GM23338 (cell line): ENCODE measurements at regions not wholly inside any gene's neighbourhood (a gene's known extent, or its start where the extent isn't known, plus 50 kb on each side); places are given as distances from the start of the nearest gene placed in this dataset.

Experiments
- ATAC-seq: fragments of 200-7000 bp; cut with Tn5 transposase; 3 replicates; pipeline ENCODE4 v1.9.1; 2020
- DNase-seq: peaks from one replicate; pipeline ENCODE4 v3.0.0-alpha.2; 2015; ENCODE audit warnings: low spot score
- H2AFZ ChIP-seq: fragments of 200-600 bp; sonication (generic); 2 replicates; pipeline ENCODE4 v1.8.0; 2016; ENCODE audit warnings: antibody characterized with exemption, mild to moderate bottlenecking, moderate library complexity
- H3F3A ChIP-seq: fragments of 200-600 bp; sonication (generic); replicated peaks from 2 replicates; pipeline ENCODE4 v1.8.0; 2017; ENCODE audit warnings: antibody characterized with exemption, mixed run types, low read depth
- H3K27ac ChIP-seq: fragments of 200-600 bp; sonication (generic); 2 replicates; pipeline ENCODE4 v1.6.1; 2016; ENCODE audit warnings: low read depth
- H3K27me3 ChIP-seq: fragments of 200-600 bp; sonication (generic); 2 replicates; pipeline ENCODE4 v1.8.0; 2016; ENCODE audit warnings: mild to moderate bottlenecking, mixed run types, moderate library complexity; ENCODE audit not compliant: insufficient read depth
- H3K36me3 ChIP-seq: fragments of 200-600 bp; sonication (generic); 2 replicates; pipeline ENCODE4 v1.8.0; 2016; ENCODE audit warnings: mild to moderate bottlenecking; ENCODE audit not compliant: insufficient read depth
- H3K4me1 ChIP-seq: fragments of 200-600 bp; sonication (generic); 2 replicates; pipeline ENCODE4 v1.8.0; 2016; ENCODE audit warnings: mild to moderate bottlenecking, moderate library complexity; ENCODE audit not compliant: insufficient read depth
- H3K4me2 ChIP-seq: fragments of 200-600 bp; sonication (generic); 2 replicates; pipeline ENCODE4 v1.7.1; 2017; ENCODE audit warnings: mixed run types
- H3K4me3 ChIP-seq: fragments of 200-600 bp; sonication (generic); 2 replicates; pipeline ENCODE4 v1.6.1; 2016; ENCODE audit warnings: mixed run types
- H3K79me2 ChIP-seq: fragments of 200-600 bp; sonication (generic); replicated peaks from 2 replicates; pipeline ENCODE4 v1.8.0; 2017; ENCODE audit warnings: mild to moderate bottlenecking; ENCODE audit not compliant: insufficient read depth
- H3K9me2 ChIP-seq: fragments of 200-600 bp; sonication (generic); 2 replicates; pipeline ENCODE4 v1.8.0; 2017; ENCODE audit not compliant: insufficient read depth
- H4K20me1 ChIP-seq: fragments of 200-600 bp; sonication (generic); replicated peaks from 2 replicates; pipeline ENCODE4 v1.8.0; 2017; ENCODE audit warnings: mild to moderate bottlenecking; ENCODE audit not compliant: insufficient read depth
- H3K27ac Mint-ChIP-seq: 2 replicates; pipeline ENCODE4 v1.8.0; 2020; ENCODE audit warnings: inconsistent platforms, mild to moderate bottlenecking, moderate library complexity, mixed read lengths
- H3K27me3 Mint-ChIP-seq: 3 replicates; pipeline ENCODE4 v1.8.0; 2022; ENCODE audit warnings: low read depth, mild to moderate bottlenecking, moderate library complexity, mixed read lengths, inconsistent platforms; ENCODE audit not compliant: insufficient read depth, poor library complexity
- H3K36me3 Mint-ChIP-seq: 3 replicates; pipeline ENCODE4 v1.8.0; 2021; ENCODE audit warnings: low read depth, mild to moderate bottlenecking, inconsistent platforms, moderate library complexity, mixed read lengths
- H3K4me1 Mint-ChIP-seq: 3 replicates; pipeline ENCODE4 v1.8.0; 2020; ENCODE audit warnings: mild to moderate bottlenecking, inconsistent platforms, mixed read lengths
- H3K4me3 Mint-ChIP-seq: 3 replicates; pipeline ENCODE4 v1.8.0; 2021; ENCODE audit warnings: moderate library complexity, mild to moderate bottlenecking, inconsistent platforms, mixed read lengths
- H3K9me3 Mint-ChIP-seq: 3 replicates; pipeline ENCODE4 v1.8.0; 2020; ENCODE audit warnings: moderate library complexity, mild to moderate bottlenecking, inconsistent platforms, mixed read lengths
- CREB1 ChIP-seq: fragments of 250-450 bp; sonication (Bioruptor Pico); IDR thresholded peaks from 2 replicates; pipeline ENCODE4 v1.5.0; 2020; ENCODE audit warnings: low read depth, mild to moderate bottlenecking, moderate library complexity
- ETS1 ChIP-seq: IDR thresholded peaks from 2 replicates; pipeline ENCODE4 v1.6.1; 2016; ENCODE audit warnings: antibody characterized with exemption
- EZH2phosphoT487 ChIP-seq: fragments of 200-600 bp; sonication (generic); IDR thresholded peaks from one replicate; pipeline ENCODE4 v1.8.1; 2018; ENCODE audit warnings: antibody characterized with exemption; ENCODE audit not compliant: unreplicated experiment
- JUNB ChIP-seq: IDR thresholded peaks from one replicate; pipeline ENCODE4 v1.6.1; 2016; ENCODE audit warnings: antibody characterized with exemption; ENCODE audit not compliant: unreplicated experiment
- NANOG ChIP-seq: IDR thresholded peaks from 2 replicates; pipeline ENCODE4 v1.6.1; 2016; ENCODE audit warnings: antibody characterized with exemption, borderline replicate concordance
- POLR2AphosphoS5 ChIP-seq: IDR thresholded peaks from 2 replicates; pipeline ENCODE4 v1.6.1; 2016; ENCODE audit warnings: antibody characterized with exemption, low read depth
- STAT1 ChIP-seq: IDR thresholded peaks from one replicate; pipeline ENCODE4 v1.6.1; 2016; ENCODE audit warnings: antibody characterized with exemption; ENCODE audit not compliant: unreplicated experiment
- ZNF114 ChIP-seq: fragments of 250-450 bp; sonication (Bioruptor Pico); IDR thresholded peaks from 2 replicates; pipeline ENCODE4 v1.5.0; 2020; ENCODE audit warnings: mild to moderate bottlenecking, moderate library complexity
- ZNF331 ChIP-seq: fragments of 250-450 bp; sonication (Bioruptor Pico); IDR thresholded peaks from 2 replicates; pipeline ENCODE4 v1.5.0; 2020; ENCODE audit warnings: low read depth, mild to moderate bottlenecking, moderate library complexity
- ZNF462 ChIP-seq: fragments of 250-450 bp; sonication (Bioruptor Pico); IDR thresholded peaks from 2 replicates; pipeline ENCODE4 v1.5.0; 2020; ENCODE audit warnings: mild to moderate bottlenecking, moderate library complexity
- TF ChIP-seq, protein P1 (sequence below), 2 experiments: fragments of 200-600 bp in 1 of 2; sonication (generic) in 1 of 2; conservative IDR thresholded peaks; 2 replicates each; pipeline versions ENCODE4 v1.5.1 to v1.6.1; 2016 to 2017; ENCODE audit warnings: antibody characterized with exemption in 2 of 2, low read depth in 2 of 2, mild to moderate bottlenecking in 2 of 2, moderate library complexity in 1 of 2

GRCh38 chr21:35489389-35489980 is 440.4 kb upstream of the RUNX1 start:
- no peak for ATAC-seq
- Mint-ChIP-seq H3K36me3 (no peaks in the 10 kb centered on the region), H3K27ac (no peak overlapping the region), H3K4me1 (no peaks in the 10 kb centered on the region), H3K4me3 (no peak overlapping the region), H3K27me3 (no peaks in the 10 kb centered on the region), H3K9me3 (peaks cover 3% of the 10 kb centered on the region; the same call in 1 of the 3 replicates)
- H3K4me2 ChIP-seq, result no peak overlapping the region
- H3K36me3 ChIP-seq, result no peaks in the 10 kb centered on the region
- no peaks in the 10 kb centered on the region for H3K27me3 ChIP-seq
- no peak overlapping the region for H3K4me3 ChIP-seq
- TF ChIP-seq CREB1 (CRISPR knock-in tag), result no peak
- TF ChIP-seq, protein P1, sequence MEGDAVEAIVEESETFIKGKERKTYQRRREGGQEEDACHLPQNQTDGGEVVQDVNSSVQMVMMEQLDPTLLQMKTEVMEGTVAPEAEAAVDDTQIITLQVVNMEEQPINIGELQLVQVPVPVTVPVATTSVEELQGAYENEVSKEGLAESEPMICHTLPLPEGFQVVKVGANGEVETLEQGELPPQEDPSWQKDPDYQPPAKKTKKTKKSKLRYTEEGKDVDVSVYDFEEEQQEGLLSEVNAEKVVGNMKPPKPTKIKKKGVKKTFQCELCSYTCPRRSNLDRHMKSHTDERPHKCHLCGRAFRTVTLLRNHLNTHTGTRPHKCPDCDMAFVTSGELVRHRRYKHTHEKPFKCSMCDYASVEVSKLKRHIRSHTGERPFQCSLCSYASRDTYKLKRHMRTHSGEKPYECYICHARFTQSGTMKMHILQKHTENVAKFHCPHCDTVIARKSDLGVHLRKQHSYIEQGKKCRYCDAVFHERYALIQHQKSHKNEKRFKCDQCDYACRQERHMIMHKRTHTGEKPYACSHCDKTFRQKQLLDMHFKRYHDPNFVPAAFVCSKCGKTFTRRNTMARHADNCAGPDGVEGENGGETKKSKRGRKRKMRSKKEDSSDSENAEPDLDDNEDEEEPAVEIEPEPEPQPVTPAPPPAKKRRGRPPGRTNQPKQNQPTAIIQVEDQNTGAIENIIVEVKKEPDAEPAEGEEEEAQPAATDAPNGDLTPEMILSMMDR (conservative IDR thresholded peaks at IDR 0.05; ENCODE audit: low read depth in 2 of 2), result no peak
- no peak for TF ChIP-seq EZH2phosphoT487
- no peak for TF ChIP-seq ZNF114 (CRISPR knock-in tag)
- TF ChIP-seq ZNF331 (CRISPR knock-in tag), result no peak
- no peak for TF ChIP-seq POLR2AphosphoS5
- no peak for TF ChIP-seq NANOG
- no peak for TF ChIP-seq ZNF462 (CRISPR knock-in tag)
- TF ChIP-seq STAT1, result no peak
- TF ChIP-seq JUNB, result no peak
- no peak for TF ChIP-seq ETS1
- no peak overlapping the region for H2AFZ ChIP-seq
- no peaks in the 10 kb centered on the region for H3K9me2 ChIP-seq
- no peaks in the 10 kb centered on the region for H3K79me2 ChIP-seq
- no peak overlapping the region for H3K27ac ChIP-seq
- H3K4me1 ChIP-seq, result no peaks in the 10 kb centered on the region
- no peaks in the 10 kb centered on the region for H3F3A ChIP-seq
- no peak for DNase-seq
- no peaks in the 10 kb centered on the region for H4K20me1 ChIP-seq
